ENCODE measurements at regions not wholly inside any gene's neighbourhood (a gene's known extent, or its start where the extent isn't known, plus 50 kb on each side); places are given as distances from the start of the nearest gene placed in this dataset.

GRCh38 chr2:16862471-16862870, 196.8 kb upstream of the CYRIA start:
- no peak for DNase-seq

- DNase-seq: no peak
Measured at GRCh38 chr2:16861530-16861929, 195.9 kb upstream of the CYRIA start.

GRCh38 chr2:16861111-16861510, 195.5 kb upstream of the CYRIA start:
- no peak for DNase-seq

GRCh38 chr2:16860627-16861026, 195.0 kb upstream of the CYRIA start:
- no peak for DNase-seq

GRCh38 chr2:16855183-16855582, 189.5 kb upstream of the CYRIA start:
- no peak for DNase-seq

- DNase-seq: no peak
Measured at GRCh38 chr2:16853088-16853487, 187.5 kb upstream of the CYRIA start.

- DNase-seq: no peak
Measured at GRCh38 chr2:16852651-16853050, 187.0 kb upstream of the CYRIA start.

- no peak for DNase-seq
Measured at GRCh38 chr2:16851126-16851525, 185.5 kb upstream of the CYRIA start.

- DNase-seq: no peak
Measured at GRCh38 chr2:16840496-16841172, 175.0 kb upstream of the CYRIA start.

- DNase-seq: no peak
Measured at GRCh38 chr2:16832910-16833309, 167.3 kb upstream of the CYRIA start.

- no peak for DNase-seq
Measured at GRCh38 chr2:16828828-16829160, 163.2 kb upstream of the CYRIA start.

- no peak for DNase-seq
Measured at GRCh38 chr2:16828044-16828827, 162.6 kb upstream of the CYRIA start.

- no peak for DNase-seq
Measured at GRCh38 chr2:16824472-16824871, 158.8 kb upstream of the CYRIA start.

GRCh38 chr2:16821692-16822091, 156.1 kb upstream of the CYRIA start:
- DNase-seq: no peak

- DNase-seq: no peak
Measured at GRCh38 chr2:16818203-16818556, 152.5 kb upstream of the CYRIA start.

- DNase-seq: no peak
Measured at GRCh38 chr2:16817305-16818202, 151.9 kb upstream of the CYRIA start.

- no peak for DNase-seq
Measured at GRCh38 chr2:16816522-16816921, 150.9 kb upstream of the CYRIA start.

- DNase-seq: no peak
Measured at GRCh38 chr2:16816016-16816415, 150.4 kb upstream of the CYRIA start.

- DNase-seq: no peak
Measured at GRCh38 chr2:16813593-16813992, 148.0 kb upstream of the CYRIA start.

- no peak for DNase-seq
Measured at GRCh38 chr2:16798472-16798871, 132.8 kb upstream of the CYRIA start.

- DNase-seq: no peak
Measured at GRCh38 chr2:16791496-16791895, 125.9 kb upstream of the CYRIA start.

GRCh38 chr2:16785149-16785548, 119.5 kb upstream of the CYRIA start:
- no peak for DNase-seq

GRCh38 chr2:16784652-16785051, 119.0 kb upstream of the CYRIA start:
- DNase-seq: no peak
